ENCODE measurements at regions not wholly inside any gene's neighbourhood (a gene's known extent, or its start where the extent isn't known, plus 50 kb on each side); places are given as distances from the start of the nearest gene placed in this dataset.

- Histone ChIP-seq H3K79me2 (ENCODE audit: insufficient read depth, low read length) (peaks cover 5% of the 10 kb centered on the region; the same call in 1 of the 2 replicates), H3K4me1 (ENCODE audit: insufficient read depth, low read length) (peaks cover 3% of the 10 kb centered on the region), H3K4me3 (ENCODE audit: low read depth in 1 of 2, low read length in 2 of 2) (no peak overlapping the region), H3K9ac (ENCODE audit: low read depth, low read length) (no peak overlapping the region), H2AFZ (ENCODE audit: low read depth, low read length) (no peak overlapping the region), H3K27ac (ENCODE audit: low read length) (no peak overlapping the region), H3K36me3 (ENCODE audit: insufficient read depth, low read length) (no peaks in the 10 kb centered on the region; the same call in 1 of the 2 replicates), H3K9me3 (ENCODE audit: insufficient read depth, low read length, severe bottlenecking) (no peaks in the 10 kb centered on the region), H3K27me3 (ENCODE audit: insufficient read depth, low read length, poor library complexity) (no peaks in the 10 kb centered on the region), H4K20me1 (ENCODE audit: insufficient read depth, low read length) (no peaks in the 10 kb centered on the region), H3K4me2 (ENCODE audit: insufficient read depth, low read length) (no peak overlapping the region)
- ATAC-seq (ENCODE audit: insufficient read depth, low read depth) (no peak), DNase-seq (no peak)
- TF ChIP-seq EZH2 (IDR thresholded peaks at IDR 0.05; ENCODE audit: borderline replicate concordance, low read depth, low read length, severe bottlenecking), result no peak
- TF ChIP-seq CTCF (IDR thresholded peaks at IDR 0.05; ENCODE audit: borderline replicate concordance, extremely low read depth, low read length, poor library complexity, severe bottlenecking), result no peak
These were observed 140.3 kb upstream of the KIF26B start for GRCh38 chr1:245014247-245015029.

- no peak overlapping the region for H3K4me3 ChIP-seq (ENCODE audit: low read depth in 1 of 2, low read length in 2 of 2)
- H3K36me3 ChIP-seq (ENCODE audit: insufficient read depth, low read length), result no peaks in the 10 kb centered on the region
- H3K9me3 ChIP-seq (ENCODE audit: insufficient read depth, low read length, severe bottlenecking), result no peaks in the 10 kb centered on the region
- no peak overlapping the region for H3K27ac ChIP-seq (ENCODE audit: low read length)
- H2AFZ ChIP-seq (ENCODE audit: low read depth, low read length), result no peak overlapping the region
- H3K4me2 ChIP-seq (ENCODE audit: insufficient read depth, low read length), result no peak overlapping the region
- no peak for ATAC-seq (ENCODE audit: insufficient read depth, low read depth)
- no peak overlapping the region for H3K9ac ChIP-seq (ENCODE audit: low read depth, low read length)
- TF ChIP-seq CTCF (IDR thresholded peaks at IDR 0.05; ENCODE audit: borderline replicate concordance, extremely low read depth, low read length, poor library complexity, severe bottlenecking) (no peak), EZH2 (IDR thresholded peaks at IDR 0.05; ENCODE audit: borderline replicate concordance, low read depth, low read length, severe bottlenecking) (no peak)
- no peaks in the 10 kb centered on the region for H3K4me1 ChIP-seq (ENCODE audit: insufficient read depth, low read length)
- DNase-seq, result no peak
- no peaks in the 10 kb centered on the region for H3K27me3 ChIP-seq (ENCODE audit: insufficient read depth, low read length, poor library complexity)
- H4K20me1 ChIP-seq (ENCODE audit: insufficient read depth, low read length), result no peaks in the 10 kb centered on the region
- peaks cover 5% of the 10 kb centered on the region; the same call in 1 of the 2 replicates for H3K79me2 ChIP-seq (ENCODE audit: insufficient read depth, low read length)
These were observed 144.7 kb upstream of the KIF26B start for GRCh38 chr1:245010018-245010614.

- H3K27ac ChIP-seq (ENCODE audit: low read length), result no peak overlapping the region
- H3K36me3 ChIP-seq (ENCODE audit: insufficient read depth, low read length), result no peaks in the 10 kb centered on the region
- no peak overlapping the region for H3K4me3 ChIP-seq (ENCODE audit: low read depth in 1 of 2, low read length in 2 of 2)
- H3K79me2 ChIP-seq (ENCODE audit: insufficient read depth, low read length), result 0 out of 2 replicates have a peak, but pooled peaks cover 5% of the 10 kb centered on the region
- no peaks in the 10 kb centered on the region for H3K4me1 ChIP-seq (ENCODE audit: insufficient read depth, low read length)
- no peak overlapping the region for H3K4me2 ChIP-seq (ENCODE audit: insufficient read depth, low read length)
- no peaks in the 10 kb centered on the region for H4K20me1 ChIP-seq (ENCODE audit: insufficient read depth, low read length)
- H3K9me3 ChIP-seq (ENCODE audit: insufficient read depth, low read length, severe bottlenecking), result no peaks in the 10 kb centered on the region
- H2AFZ ChIP-seq (ENCODE audit: low read depth, low read length), result no peak overlapping the region
- ATAC-seq (ENCODE audit: insufficient read depth, low read depth), result no peak
- H3K27me3 ChIP-seq (ENCODE audit: insufficient read depth, low read length, poor library complexity), result no peaks in the 10 kb centered on the region
- DNase-seq, result no peak
- H3K9ac ChIP-seq (ENCODE audit: low read depth, low read length), result no peak overlapping the region
- no peak for TF ChIP-seq EZH2 (IDR thresholded peaks at IDR 0.05; ENCODE audit: borderline replicate concordance, low read depth, low read length, severe bottlenecking)
These were observed 144.4 kb upstream of the HNRNPU start for GRCh38 chr1:245008761-245009160.

GRCh38 chr1:245007852-245008251, 143.5 kb upstream of the HNRNPU start:
- Histone ChIP-seq H3K27me3 (ENCODE audit: insufficient read depth, low read length, poor library complexity) (no peaks in the 10 kb centered on the region), H2AFZ (ENCODE audit: low read depth, low read length) (no peak overlapping the region), H3K9ac (ENCODE audit: low read depth, low read length) (no peak overlapping the region), H4K20me1 (ENCODE audit: insufficient read depth, low read length) (no peaks in the 10 kb centered on the region), H3K36me3 (ENCODE audit: insufficient read depth, low read length) (no peaks in the 10 kb centered on the region), H3K4me2 (ENCODE audit: insufficient read depth, low read length) (no peak overlapping the region), H3K79me2 (ENCODE audit: insufficient read depth, low read length) (peaks cover 5% of the 10 kb centered on the region; the same call in 1 of the 2 replicates), H3K4me1 (ENCODE audit: insufficient read depth, low read length) (no peaks in the 10 kb centered on the region), H3K4me3 (ENCODE audit: low read depth in 1 of 2, low read length in 2 of 2) (no peak overlapping the region), H3K9me3 (ENCODE audit: insufficient read depth, low read length, severe bottlenecking) (no peaks in the 10 kb centered on the region), H3K27ac (ENCODE audit: low read length) (no peak overlapping the region)
- no peak for DNase-seq
- TF ChIP-seq EZH2 (IDR thresholded peaks at IDR 0.05; ENCODE audit: borderline replicate concordance, low read depth, low read length, severe bottlenecking), result no peak
- TF ChIP-seq CTCF (IDR thresholded peaks at IDR 0.05; ENCODE audit: borderline replicate concordance, extremely low read depth, low read length, poor library complexity, severe bottlenecking), result no peak
- 0 out of 3 replicates have a peak, but pooled peaks have one; percentile 37 for ATAC-seq (ENCODE audit: insufficient read depth, low read depth)
